Stimulated activated CD8-positive, alpha-beta memory T cell treated with anti-CD3 and anti-CD28 coated beads, Interleukin-15, amount 100 ng/mL, for 24 hours (primary cell): ENCODE measurements at regions not wholly inside any gene's neighbourhood (a gene's known extent, or its start where the extent isn't known, plus 50 kb on each side); places are given as distances from the start of the nearest gene placed in this dataset.
"Not testable (repeated sequence)": the region's sequence is repeated elsewhere in the genome, so short reads cannot be mapped to it uniquely, and the experiment has no call there.

Source experiments
- DNase-seq: peaks from one replicate; pipeline ENCODE4 v3.0.0-alpha.2; 2020; ENCODE audit warnings: low read depth

GRCh38 chr2:395886-396285 lies 108.0 kb upstream of the ALKAL2 start:
- DNase-seq: no peak

GRCh38 chr2:393711-394696 lies 106.1 kb upstream of the ALKAL2 start:
- DNase-seq: no peak

GRCh38 chr2:392926-393280 lies 105.0 kb upstream of the ALKAL2 start:
- DNase-seq: no peak

GRCh38 chr2:392181-392925 lies 104.5 kb upstream of the ALKAL2 start:
- DNase-seq: no peak

- DNase-seq: no peak
These were observed 103.8 kb upstream of the ALKAL2 start for GRCh38 chr2:391696-392095.

- DNase-seq: no peak
These were observed 103.1 kb upstream of the ALKAL2 start for GRCh38 chr2:390959-391358.

GRCh38 chr2:389985-390384 lies 102.1 kb upstream of the ALKAL2 start:
- DNase-seq: not testable (repeated sequence)

GRCh38 chr2:388752-389151 lies 100.9 kb upstream of the ALKAL2 start:
- not testable (repeated sequence) for DNase-seq

GRCh38 chr2:387980-388421 lies 100.1 kb upstream of the ALKAL2 start:
- no peak for DNase-seq

GRCh38 chr2:386406-387103 lies 98.7 kb upstream of the ALKAL2 start:
- no peak for DNase-seq

GRCh38 chr2:385785-386184 lies 97.9 kb upstream of the ALKAL2 start:
- no peak for DNase-seq

- DNase-seq: no peak
These were observed 97.2 kb upstream of the ALKAL2 start for GRCh38 chr2:385061-385460.

- DNase-seq: no peak
These were observed 96.0 kb upstream of the ALKAL2 start for GRCh38 chr2:383888-384287.

- no peak for DNase-seq
These were observed 95.3 kb upstream of the ALKAL2 start for GRCh38 chr2:383178-383577.

GRCh38 chr2:382728-383022 lies 94.8 kb upstream of the ALKAL2 start:
- no peak for DNase-seq

- no peak for DNase-seq
These were observed 94.2 kb upstream of the ALKAL2 start for GRCh38 chr2:381941-382727.

- DNase-seq: no peak
These were observed 93.3 kb upstream of the ALKAL2 start for GRCh38 chr2:381181-381580.

GRCh38 chr2:380772-381171 lies 92.9 kb upstream of the ALKAL2 start:
- no peak for DNase-seq

- DNase-seq: no peak
These were observed 92.3 kb upstream of the ALKAL2 start for GRCh38 chr2:380221-380620.

GRCh38 chr2:379778-380177 lies 91.9 kb upstream of the ALKAL2 start:
- DNase-seq: no peak

- DNase-seq: no peak
These were observed 90.5 kb upstream of the ALKAL2 start for GRCh38 chr2:378364-378763.

- DNase-seq: no peak
These were observed 89.5 kb upstream of the ALKAL2 start for GRCh38 chr2:377414-377813.
